ENCODE measurements at regions not wholly inside any gene's neighbourhood (a gene's known extent, or its start where the extent isn't known, plus 50 kb on each side); places are given as distances from the start of the nearest gene placed in this dataset.
"Not testable (repeated sequence)": the region's sequence is repeated elsewhere in the genome, so short reads cannot be mapped to it uniquely, and the experiment has no call there.

- Histone ChIP-seq H3K27me3 (replicated peaks; ENCODE audit: insufficient read depth, low read depth, low read length, poor library complexity) (no peaks in the 10 kb centered on the region), H3K27ac (ENCODE audit: low read depth, low read length, poor library complexity, severe bottlenecking) (no peak overlapping the region), H3K4me1 (ENCODE audit: insufficient read depth, low read length, poor library complexity, severe bottlenecking) (no peaks in the 10 kb centered on the region), H3K4me3 (ENCODE audit: low read depth, low read length, poor library complexity, severe bottlenecking) (no peak overlapping the region), H3K36me3 (ENCODE audit: insufficient read depth, low read length, poor library complexity, severe bottlenecking) (no peaks in the 10 kb centered on the region), H3K9me3 (ENCODE audit: low read depth, low read length, poor library complexity, severe bottlenecking) (no peaks in the 10 kb centered on the region)
- DNase-seq (ENCODE audit: low spot score): no peak
- no TSS peak for BruUV-seq (replicated peaks)
- intact Hi-C loops (cut with micrococcal nuclease; ENCODE audit: unreplicated experiment): no loop called here
- no peak for TF ChIP-seq CTCF (conservative IDR thresholded peaks at IDR 0.05; ENCODE audit: low read depth, low read length)
- POLR2A ChIA-PET (ENCODE audit: low non-redundant PET): no interaction called here
- CTCF ChIA-PET: no interaction called here
Observed at GRCh38 chr12:73629893-73630831, 907.5 kb upstream of the ATXN7L3B start.

GRCh38 chr12:73632191-73632590, 905.4 kb upstream of the ATXN7L3B start:
- no peaks in the 10 kb centered on the region for H3K4me1 ChIP-seq (ENCODE audit: insufficient read depth, low read length, poor library complexity, severe bottlenecking)
- no peak for TF ChIP-seq EZH2 (IDR thresholded peaks at IDR 0.05; ENCODE audit: borderline replicate concordance, low read depth, low read length, poor library complexity, severe bottlenecking)
- TF ChIP-seq CTCF (conservative IDR thresholded peaks at IDR 0.05; ENCODE audit: low read depth, low read length): no peak
- ChIA-PET POLR2A (ENCODE audit: low non-redundant PET) (no interaction called here), CTCF (no interaction called here)
- no peaks in the 10 kb centered on the region for H3K27me3 ChIP-seq (replicated peaks; ENCODE audit: insufficient read depth, low read depth, low read length, poor library complexity)
- no peak for DNase-seq (ENCODE audit: low spot score)
- no peak overlapping the region for H3K27ac ChIP-seq (ENCODE audit: low read depth, low read length, poor library complexity, severe bottlenecking)
- no peak overlapping the region for H3K4me3 ChIP-seq (ENCODE audit: low read depth, low read length, poor library complexity, severe bottlenecking)
- intact Hi-C loops (cut with micrococcal nuclease; ENCODE audit: unreplicated experiment): no loop called here
- no peaks in the 10 kb centered on the region for H3K36me3 ChIP-seq (ENCODE audit: insufficient read depth, low read length, poor library complexity, severe bottlenecking)
- no TSS peak for BruUV-seq (replicated peaks)
- no peaks in the 10 kb centered on the region for H3K9me3 ChIP-seq (ENCODE audit: low read depth, low read length, poor library complexity, severe bottlenecking)

GRCh38 chr12:73632661-73633060, 905.0 kb upstream of the ATXN7L3B start:
- CTCF ChIA-PET: no interaction called here
- H3K27me3 ChIP-seq (replicated peaks; ENCODE audit: insufficient read depth, low read depth, low read length, poor library complexity): no peaks in the 10 kb centered on the region
- intact Hi-C loops (cut with micrococcal nuclease; ENCODE audit: unreplicated experiment): no loop called here
- no peaks in the 10 kb centered on the region for H3K36me3 ChIP-seq (ENCODE audit: insufficient read depth, low read length, poor library complexity, severe bottlenecking)
- no peak for TF ChIP-seq EZH2 (IDR thresholded peaks at IDR 0.05; ENCODE audit: borderline replicate concordance, low read depth, low read length, poor library complexity, severe bottlenecking)
- TF ChIP-seq CTCF (conservative IDR thresholded peaks at IDR 0.05; ENCODE audit: low read depth, low read length): no peak
- H3K27ac ChIP-seq (ENCODE audit: low read depth, low read length, poor library complexity, severe bottlenecking): no peak overlapping the region
- no TSS peak for BruUV-seq (replicated peaks)
- no peak for DNase-seq (ENCODE audit: low spot score)
- H3K9me3 ChIP-seq (ENCODE audit: low read depth, low read length, poor library complexity, severe bottlenecking): no peaks in the 10 kb centered on the region
- POLR2A ChIA-PET (ENCODE audit: low non-redundant PET): interaction anchor here (0.7 kb wide), 1 partner anchor 17 kb away, joined by 3 read pairs; no protein-coding TSS in a partner anchor
- no peak overlapping the region for H3K4me3 ChIP-seq (ENCODE audit: low read depth, low read length, poor library complexity, severe bottlenecking)
- no peaks in the 10 kb centered on the region for H3K4me1 ChIP-seq (ENCODE audit: insufficient read depth, low read length, poor library complexity, severe bottlenecking)

GRCh38 chr12:73639397-73639796, 898.2 kb upstream of the ATXN7L3B start:
- H3K27me3 ChIP-seq (replicated peaks; ENCODE audit: insufficient read depth, low read depth, low read length, poor library complexity); H3K9me3 ChIP-seq (ENCODE audit: low read depth, low read length, poor library complexity, severe bottlenecking); H3K36me3 ChIP-seq (ENCODE audit: insufficient read depth, low read length, poor library complexity, severe bottlenecking); DNase-seq (ENCODE audit: low spot score); H3K4me1 ChIP-seq (ENCODE audit: insufficient read depth, low read length, poor library complexity, severe bottlenecking); BruUV-seq (replicated peaks); intact Hi-C loops (cut with micrococcal nuclease; ENCODE audit: unreplicated experiment); POLR2A ChIA-PET (ENCODE audit: low non-redundant PET); CTCF ChIA-PET; H3K4me3 ChIP-seq (ENCODE audit: low read depth, low read length, poor library complexity, severe bottlenecking); H3K27ac ChIP-seq (ENCODE audit: low read depth, low read length, poor library complexity, severe bottlenecking): not testable (repeated sequence)

All from A673 (cell line).